HG03520 (cell line): ENCODE measurements at regions not wholly inside any gene's neighbourhood (a gene's known extent, or its start where the extent isn't known, plus 50 kb on each side); places are given as distances from the start of the nearest gene placed in this dataset.
"Not testable (repeated sequence)": the region's sequence is repeated elsewhere in the genome, so short reads cannot be mapped to it uniquely, and the experiment has no call there.

Source experiments
- ATAC-seq: cut with Tn5 transposase; IDR thresholded peaks from one replicate; pipeline ENCODE4 v1.9.1; 2021; ENCODE audit warnings: mild to moderate bottlenecking, moderate library complexity; ENCODE audit not compliant: unreplicated experiment

GRCh38 chr17:45645330-45645729 is 138.8 kb upstream of the CRHR1 start:
- no peak for ATAC-seq

GRCh38 chr17:45646288-45646988 is 137.7 kb upstream of the CRHR1 start:
- no peak for ATAC-seq

GRCh38 chr17:45648642-45649041 is 135.5 kb upstream of the CRHR1 start:
- no peak for ATAC-seq

GRCh38 chr17:45649796-45650195 is 134.3 kb upstream of the CRHR1 start:
- no peak for ATAC-seq

- ATAC-seq = no peak
Observed at GRCh38 chr17:45650561-45650960, 133.6 kb upstream of the CRHR1 start.

DNA sequence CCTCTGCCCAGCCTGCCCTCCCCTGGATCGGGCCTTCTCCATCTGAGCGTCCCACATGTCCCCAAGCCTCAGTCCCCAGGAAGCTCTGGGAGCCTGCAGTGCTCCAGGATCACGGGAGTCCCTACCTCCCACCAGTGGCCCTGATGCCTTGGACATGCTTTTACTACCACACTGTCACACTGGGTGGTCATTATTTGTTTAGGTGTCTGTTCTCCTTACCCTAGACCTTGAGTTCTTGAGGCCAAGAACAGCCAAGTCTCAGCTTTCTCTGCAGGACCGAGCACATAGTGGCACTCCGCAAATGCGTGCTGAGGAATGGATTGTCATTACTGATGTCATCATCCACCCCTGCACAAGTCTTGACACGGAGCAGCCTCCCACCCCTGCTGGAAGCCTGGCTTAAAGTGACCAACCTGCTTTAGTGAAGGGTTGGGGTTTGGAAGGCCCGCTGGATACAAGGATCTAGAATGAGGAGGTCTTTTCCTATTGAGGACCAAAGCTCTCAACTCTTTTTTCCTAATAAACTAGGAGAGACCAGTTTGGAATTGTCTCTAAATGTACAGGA is 132.9 kb upstream of the CRHR1 start:
- no peak for ATAC-seq

GRCh38 chr17:45653616-45654015 is 130.5 kb upstream of the CRHR1 start:
- ATAC-seq = no peak

DNA sequence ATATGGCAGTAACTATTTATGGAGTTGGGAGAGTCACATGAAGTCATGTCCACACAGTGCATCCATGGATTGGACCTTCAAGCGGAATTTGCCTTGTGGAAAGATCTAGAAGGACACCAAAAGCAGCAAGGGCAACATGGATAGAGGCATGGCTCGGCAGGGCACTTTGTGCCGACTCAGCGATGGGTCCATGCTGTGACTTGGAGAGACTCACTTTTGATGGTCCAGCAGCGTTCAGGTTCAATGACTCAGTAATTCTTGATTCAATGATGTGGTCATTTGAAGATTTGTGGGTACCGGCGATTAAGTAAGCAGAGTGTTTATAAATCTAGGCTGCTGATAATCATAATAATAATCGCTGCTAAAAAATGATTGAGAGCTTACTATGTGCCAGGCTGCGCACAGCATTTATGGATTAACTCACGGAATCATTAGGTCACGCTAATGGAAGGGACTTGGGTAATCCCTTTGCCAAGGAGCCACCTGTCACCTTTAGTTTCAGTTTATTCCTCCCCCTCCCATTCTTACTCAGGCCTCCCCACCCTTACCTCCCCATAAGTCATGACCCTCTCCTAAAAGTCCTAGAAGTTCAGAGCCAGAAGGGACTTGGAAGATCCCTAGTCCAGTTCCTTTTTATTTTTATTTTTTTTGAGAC is 127.5 kb upstream of the CRHR1 start:
- ATAC-seq = no peak

DNA sequence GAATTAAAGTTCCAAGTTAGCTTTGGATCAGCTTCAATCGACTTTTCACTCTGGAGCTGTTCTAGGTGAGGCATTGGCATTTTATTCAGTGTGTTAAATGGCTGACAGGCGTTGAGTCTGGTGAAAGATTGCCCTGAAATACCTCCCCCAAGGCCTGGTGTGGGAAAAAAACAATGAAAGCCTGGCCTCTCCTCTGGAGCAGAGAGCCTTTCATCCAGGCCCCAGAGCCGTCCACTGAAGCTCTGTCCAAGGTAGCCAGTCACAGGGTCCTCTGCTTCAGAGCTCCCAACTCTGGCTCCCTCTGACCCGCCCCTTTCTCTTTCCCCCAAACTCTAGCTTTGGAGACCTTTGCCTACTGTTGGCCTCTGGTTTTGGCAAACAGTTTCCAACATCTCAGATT is 123.6 kb upstream of the CRHR1 start:
- no peak for ATAC-seq

- ATAC-seq = no peak
Observed at GRCh38 chr17:45662432-45662831, 121.7 kb upstream of the CRHR1 start.

- no peak for ATAC-seq
Observed at GRCh38 chr17:45663772-45664171, 120.3 kb upstream of the CRHR1 start.

GRCh38 chr17:45664921-45665320 is 119.2 kb upstream of the CRHR1 start:
- no peak for ATAC-seq

DNA sequence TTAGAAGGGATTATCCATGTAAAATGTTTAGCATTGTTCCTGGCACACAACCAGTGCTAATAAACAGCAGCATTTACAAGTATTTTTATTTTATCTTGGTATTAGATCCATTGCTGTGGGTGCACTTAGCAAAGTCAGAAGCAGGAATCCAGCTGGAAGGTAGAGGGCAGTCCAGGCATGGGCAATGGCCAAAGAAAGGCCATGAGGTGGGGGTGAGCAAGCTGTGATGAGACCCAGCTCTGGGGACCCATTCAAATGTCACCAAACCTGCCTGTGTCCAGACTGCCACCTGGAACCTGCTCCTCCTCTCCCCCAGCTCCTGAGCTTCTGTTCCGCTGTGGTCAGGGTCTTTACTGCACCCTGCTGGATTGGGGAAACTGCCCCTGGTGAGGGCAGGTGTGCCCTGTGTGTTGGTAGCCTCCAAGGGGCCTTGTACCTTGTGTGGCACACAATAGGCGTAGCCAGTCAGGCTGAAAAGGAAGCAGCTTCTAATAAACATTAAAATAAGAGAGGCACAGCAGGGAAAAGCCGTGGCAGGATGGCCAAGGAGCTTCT is 118.0 kb upstream of the CRHR1 start:
- no peak for ATAC-seq

DNA sequence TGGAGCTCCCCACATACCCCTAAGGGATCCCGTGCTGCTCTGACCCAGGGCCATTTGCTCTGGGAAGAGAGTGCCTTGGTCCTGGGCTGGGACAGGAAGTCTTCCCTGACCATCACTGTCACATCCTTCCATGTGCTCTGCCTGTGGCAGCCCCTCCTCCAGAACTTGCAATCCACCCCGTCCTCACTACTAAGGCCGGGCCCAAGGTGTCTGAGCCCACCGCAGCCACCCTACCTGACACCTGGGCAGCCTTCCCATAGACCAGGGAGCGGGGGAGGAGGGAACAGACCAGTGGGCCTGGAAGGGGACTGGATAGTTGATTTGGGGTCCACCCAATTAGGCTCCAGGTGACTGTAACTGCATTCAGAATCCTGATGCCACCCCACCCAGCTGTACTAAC is 117.5 kb upstream of the CRHR1 start:
- ATAC-seq = no peak

DNA sequence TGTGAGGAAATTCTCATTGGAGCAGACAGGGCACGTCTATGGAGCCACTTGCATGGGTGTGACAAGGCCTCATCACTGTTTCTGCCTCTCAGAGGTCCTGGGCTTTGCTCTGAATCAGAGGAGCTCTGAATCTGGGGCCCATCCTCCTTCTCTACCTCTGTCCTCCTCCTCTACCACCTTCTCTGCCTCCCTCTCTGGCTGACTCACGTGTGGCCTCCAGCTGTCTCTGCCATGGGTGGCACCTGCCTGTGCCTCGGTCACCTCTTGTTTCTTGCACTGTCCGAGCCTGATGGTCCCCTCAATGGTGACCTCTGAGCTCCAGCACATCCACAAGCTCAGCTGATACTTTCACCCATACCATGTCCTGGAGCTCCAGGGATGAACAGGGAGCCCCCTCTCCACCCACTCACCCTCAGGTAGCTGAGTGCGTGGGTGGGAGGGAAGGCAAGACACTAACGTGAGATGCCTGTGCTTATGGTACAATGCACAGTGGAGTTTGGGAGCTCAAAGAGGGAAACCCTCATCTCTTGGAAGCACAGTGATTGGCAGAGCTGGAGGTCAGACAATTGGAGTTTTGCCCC is 116.4 kb upstream of the CRHR1 start:
- no peak for ATAC-seq

DNA sequence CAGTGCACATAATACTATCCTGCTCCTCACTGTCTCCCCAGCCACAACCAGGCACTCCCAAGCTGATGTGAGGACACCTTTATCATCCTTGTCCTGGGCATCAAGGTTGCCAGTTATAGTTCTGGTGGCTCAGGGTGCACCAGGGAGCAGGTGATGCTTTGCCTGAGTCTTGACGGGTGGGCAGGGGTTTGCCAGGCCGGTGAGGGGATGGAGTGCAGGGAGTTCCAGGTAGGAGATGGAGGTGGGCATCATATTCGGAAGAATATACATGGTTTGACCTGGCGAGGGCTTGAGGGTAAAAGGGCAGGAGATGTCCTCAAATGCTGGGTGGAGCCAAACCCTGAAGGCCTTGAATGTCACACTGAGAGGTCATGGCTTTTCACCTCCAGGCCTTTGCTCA is 115.8 kb upstream of the CRHR1 start:
- no peak for ATAC-seq

GRCh38 chr17:45672301-45672700 is 111.8 kb upstream of the CRHR1 start:
- ATAC-seq = no peak

DNA sequence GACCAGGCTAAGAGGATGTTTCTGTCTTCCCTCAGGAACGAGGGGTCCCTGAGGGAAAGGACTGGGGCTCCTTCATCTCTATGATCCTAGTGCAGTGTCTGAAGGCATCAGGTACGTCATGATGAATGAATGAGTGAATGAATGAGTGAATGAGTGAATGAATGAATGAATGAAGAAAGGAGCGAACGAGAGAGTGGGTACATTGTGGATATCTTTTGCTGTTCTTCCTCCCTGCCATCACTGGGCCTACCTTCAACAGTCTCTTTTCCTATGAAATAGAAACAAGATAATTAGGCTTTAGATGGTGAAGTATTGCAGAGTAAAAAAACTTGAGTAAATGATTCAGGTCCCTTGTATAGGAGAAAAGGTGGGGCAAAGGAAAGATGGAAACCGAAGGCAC is 111.3 kb upstream of the CRHR1 start:
- ATAC-seq = no peak

- not testable (repeated sequence) for ATAC-seq
Observed at GRCh38 chr17:45673759-45674158, 110.4 kb upstream of the CRHR1 start.

DNA sequence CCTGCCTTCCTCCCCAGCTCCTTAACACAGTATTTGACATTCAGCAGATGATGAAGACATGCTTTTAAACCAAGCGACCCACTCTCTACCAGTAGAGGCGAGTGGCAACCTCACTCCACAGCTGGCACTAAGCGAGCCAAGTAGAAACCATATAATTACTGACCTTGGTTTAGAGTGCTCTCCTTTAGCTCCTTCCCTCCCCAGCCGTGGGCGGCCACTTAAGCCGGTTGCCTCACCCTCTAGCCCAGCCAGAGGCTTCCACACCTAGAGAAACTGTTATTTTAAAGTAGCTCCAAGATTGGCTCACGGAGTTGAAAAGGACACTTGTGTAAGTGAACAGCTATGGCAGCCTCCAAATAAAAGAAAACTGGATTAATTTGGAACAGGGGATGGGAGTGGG is 109.1 kb upstream of the CRHR1 start:
- ATAC-seq = no peak

DNA sequence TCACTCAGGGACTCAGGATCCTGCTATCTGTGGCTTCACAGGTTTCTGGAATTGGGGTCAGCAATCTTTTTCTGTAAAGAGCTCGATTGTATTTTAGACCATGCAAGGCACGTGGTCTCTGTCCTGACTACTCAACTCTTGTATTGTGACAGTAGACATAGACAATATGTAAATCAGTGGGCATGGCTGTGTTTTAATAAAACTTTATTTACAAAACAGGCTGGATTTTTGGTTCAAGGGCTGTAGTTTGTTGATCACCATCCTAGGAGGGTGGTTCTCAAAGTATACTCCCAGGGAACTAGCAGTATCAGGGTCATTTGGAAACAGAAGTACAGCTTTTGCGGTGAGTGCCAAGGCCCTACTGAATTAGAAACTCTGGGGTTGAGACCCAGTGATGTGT is 108.2 kb upstream of the CRHR1 start:
- no peak for ATAC-seq

- ATAC-seq = no peak
Observed at GRCh38 chr17:45676695-45677094, 107.4 kb upstream of the CRHR1 start.
